ENCODE measurements at regions not wholly inside any gene's neighbourhood (a gene's known extent, or its start where the extent isn't known, plus 50 kb on each side); places are given as distances from the start of the nearest gene placed in this dataset.
"Not testable (repeated sequence)": the region's sequence is repeated elsewhere in the genome, so short reads cannot be mapped to it uniquely, and the experiment has no call there.

DNA sequence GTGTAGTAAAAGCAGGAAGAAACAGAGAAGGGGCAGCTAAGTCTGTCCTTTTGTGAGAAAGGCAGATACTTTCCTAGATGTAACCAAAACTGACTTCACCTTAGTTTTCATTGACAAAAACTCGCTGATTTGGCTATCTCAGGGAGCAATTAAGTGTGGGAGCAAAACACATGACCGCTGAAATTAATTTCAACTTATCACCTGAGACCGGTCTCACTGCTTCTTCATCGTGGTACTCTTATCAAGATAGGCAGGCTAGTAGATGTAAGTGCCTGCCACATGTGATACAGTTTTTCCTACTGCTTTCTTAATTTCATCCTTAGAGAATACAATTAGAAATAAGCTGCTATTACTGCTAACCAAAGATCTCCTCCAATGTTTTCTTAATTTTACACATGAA, 168.7 kb downstream of the KBTBD2 start:
- not testable (repeated sequence) for H3K4me3 ChIP-seq (ENCODE audit: low read depth, low read length); DNase-seq (ENCODE audit: low read depth)

DNA sequence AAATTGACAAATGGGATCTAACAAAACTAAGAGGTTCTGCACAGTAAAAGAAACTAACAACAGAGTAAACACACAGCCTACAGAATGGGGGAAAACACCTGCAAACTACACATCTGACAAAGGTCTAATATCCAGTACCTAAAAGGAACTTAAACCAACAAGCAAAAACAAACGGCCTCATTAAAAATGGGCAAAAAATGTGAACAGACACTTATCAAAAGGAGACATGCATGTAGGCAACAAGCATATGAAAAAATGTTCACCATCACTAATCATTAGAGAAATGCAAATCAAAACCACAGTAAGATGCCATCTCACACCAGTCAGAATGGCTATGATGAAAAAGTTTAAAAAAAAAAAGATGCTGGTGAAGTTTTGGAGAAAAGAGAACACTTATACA, 197.4 kb downstream of the KBTBD2 start:
- no peak overlapping the region for H3K4me3 ChIP-seq (ENCODE audit: low read depth, low read length)
- DNase-seq (ENCODE audit: low read depth), result no peak

- H3K4me3 ChIP-seq (ENCODE audit: low read depth, low read length); DNase-seq (ENCODE audit: low read depth): not testable (repeated sequence)
These were observed 196.9 kb downstream of the AVL9 start for GRCh38 chr7:32691965-32692815.

- DNase-seq (ENCODE audit: low read depth); H3K4me3 ChIP-seq (ENCODE audit: low read depth, low read length): not testable (repeated sequence)
These were observed 192.8 kb downstream of the AVL9 start for GRCh38 chr7:32688092-32688491.

GRCh38 chr7:32681174-32681518, 185.9 kb downstream of the AVL9 start:
- H3K4me3 ChIP-seq (ENCODE audit: low read depth, low read length), result no peak overlapping the region
- no peak for DNase-seq (ENCODE audit: low read depth)

- no peak for DNase-seq (ENCODE audit: low read depth)
- no peak overlapping the region for H3K4me3 ChIP-seq (ENCODE audit: low read depth, low read length)
These were observed 185.2 kb downstream of the AVL9 start for GRCh38 chr7:32680259-32681173.

- H3K4me3 ChIP-seq (ENCODE audit: low read depth, low read length), result no peak overlapping the region
- no peak for DNase-seq (ENCODE audit: low read depth)
These were observed 183.9 kb downstream of the AVL9 start for GRCh38 chr7:32679192-32679591.

DNA sequence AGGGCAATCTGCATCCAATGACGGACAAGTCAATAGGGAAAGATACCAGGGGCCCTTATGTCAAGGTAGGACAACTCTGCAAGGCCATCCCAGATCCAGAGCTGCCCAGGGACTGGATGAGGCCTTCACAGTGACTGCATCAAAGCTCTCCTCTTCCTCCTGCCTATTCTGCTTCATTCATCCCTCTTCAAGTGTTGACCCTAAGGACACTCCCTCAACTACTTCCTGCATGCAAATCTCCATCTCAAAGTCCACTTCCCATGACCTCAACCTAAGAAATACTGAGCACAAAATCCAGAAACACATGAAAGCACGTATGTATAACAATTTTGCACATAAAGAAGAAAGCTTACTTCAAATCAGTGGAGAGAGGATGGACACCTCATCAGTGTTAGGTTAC, 182.3 kb downstream of the AVL9 start:
- no peak for DNase-seq (ENCODE audit: low read depth)
- H3K4me3 ChIP-seq (ENCODE audit: low read depth, low read length), result no peak overlapping the region

DNA sequence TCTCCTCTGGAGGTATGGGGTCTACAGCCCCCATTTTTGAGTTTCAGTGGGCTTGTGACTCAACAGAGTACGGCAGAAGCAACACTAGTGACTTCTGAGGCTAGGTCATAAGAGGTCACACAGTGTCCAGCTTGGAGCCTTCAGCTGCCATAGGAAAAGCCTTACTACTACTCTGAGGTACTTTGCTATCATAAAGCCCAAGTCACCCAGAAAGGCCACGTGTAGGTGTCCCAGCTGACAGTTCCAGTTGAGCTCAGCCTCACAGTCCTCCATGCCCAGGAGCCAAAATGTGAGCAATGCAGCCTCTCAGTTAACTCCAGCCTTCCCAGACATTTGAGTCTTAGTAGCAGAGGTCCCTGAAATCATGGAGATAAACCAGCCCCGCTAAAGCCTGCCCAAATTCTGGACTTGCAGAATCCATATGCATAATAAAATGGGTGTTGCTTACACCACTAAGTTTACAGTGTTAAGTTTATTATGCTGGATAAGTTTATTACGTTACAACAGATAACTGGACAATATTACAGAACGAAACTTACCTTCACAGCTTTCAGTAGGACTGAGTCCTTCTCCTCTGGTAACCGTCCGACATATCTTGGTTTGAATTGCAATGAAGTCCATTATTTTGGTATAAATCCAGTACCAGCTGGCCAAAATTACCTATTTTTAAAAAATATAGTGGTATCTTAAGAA, 181.1 kb downstream of the AVL9 start:
- H3K4me3 ChIP-seq (ENCODE audit: low read depth, low read length), result no peak overlapping the region
- no peak for DNase-seq (ENCODE audit: low read depth)

GRCh38 chr7:32673275-32673983, 178.1 kb downstream of the AVL9 start:
- no peak for DNase-seq (ENCODE audit: low read depth)
- H3K4me3 ChIP-seq (ENCODE audit: low read depth, low read length), result no peak overlapping the region

GRCh38 chr7:32670110-32671025, 175.1 kb downstream of the AVL9 start:
- DNase-seq (ENCODE audit: low read depth), result peak; percentile 57
- no peak overlapping the region for H3K4me3 ChIP-seq (ENCODE audit: low read depth, low read length)

DNA sequence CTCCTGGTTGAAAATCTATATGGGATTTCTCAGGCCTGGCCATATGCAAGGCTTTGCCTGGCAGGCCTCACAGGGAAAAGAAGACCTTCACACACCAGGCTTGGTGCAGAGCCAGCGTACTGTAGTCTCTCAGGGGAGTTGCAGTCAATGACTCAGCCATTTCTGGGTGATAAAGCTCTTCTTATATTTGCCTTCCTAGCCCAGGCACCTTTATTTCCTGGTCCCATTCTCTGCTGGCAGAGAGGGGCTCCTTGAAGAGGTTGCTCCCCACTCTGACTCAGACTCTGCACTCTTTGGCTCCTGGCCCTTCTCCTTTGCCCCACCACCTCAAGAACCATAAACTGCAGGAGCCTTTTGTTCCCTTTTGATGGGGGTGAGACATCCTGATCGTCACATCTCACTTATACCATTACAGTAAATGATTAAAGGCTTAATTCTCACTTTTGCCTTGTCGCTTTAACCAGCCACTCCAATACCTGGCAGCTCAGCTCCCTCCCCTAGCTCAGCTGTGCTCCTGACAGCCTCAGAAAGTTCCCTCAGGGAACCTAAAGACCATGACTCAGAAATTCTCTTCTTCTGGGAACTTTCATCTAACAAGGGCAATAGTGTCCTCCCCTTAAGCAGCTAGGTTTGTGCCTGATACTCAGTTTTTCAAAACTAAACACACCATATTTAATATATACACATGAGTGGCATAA, 174.0 kb downstream of the AVL9 start:
- DNase-seq (ENCODE audit: low read depth), result peak; percentile 65
- not testable (repeated sequence) for H3K4me3 ChIP-seq (ENCODE audit: low read depth, low read length)

GRCh38 chr7:32668387-32669097, 173.3 kb downstream of the AVL9 start:
- not testable (repeated sequence) for DNase-seq (ENCODE audit: low read depth); H3K4me3 ChIP-seq (ENCODE audit: low read depth, low read length)

DNA sequence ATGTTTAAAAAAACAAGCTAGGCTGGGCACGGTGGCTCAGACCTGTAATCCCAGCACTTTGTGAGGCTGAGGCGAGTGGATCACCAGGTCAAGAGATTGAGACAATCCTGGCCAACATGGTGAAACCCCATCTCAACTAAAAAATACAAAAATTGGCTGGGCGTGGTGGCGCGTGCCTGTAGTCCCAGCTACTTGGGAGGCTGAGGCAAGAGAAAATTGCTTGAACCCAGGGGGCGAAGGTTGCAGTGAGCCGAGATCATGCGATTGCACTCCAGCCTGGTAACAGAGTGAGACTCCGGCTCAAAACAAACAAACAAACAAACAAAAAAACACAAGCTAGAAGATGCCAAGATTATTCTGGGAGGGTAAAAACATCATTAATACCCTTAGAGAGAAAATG, 172.3 kb downstream of the AVL9 start:
- H3K4me3 ChIP-seq (ENCODE audit: low read depth, low read length); DNase-seq (ENCODE audit: low read depth): not testable (repeated sequence)

DNA sequence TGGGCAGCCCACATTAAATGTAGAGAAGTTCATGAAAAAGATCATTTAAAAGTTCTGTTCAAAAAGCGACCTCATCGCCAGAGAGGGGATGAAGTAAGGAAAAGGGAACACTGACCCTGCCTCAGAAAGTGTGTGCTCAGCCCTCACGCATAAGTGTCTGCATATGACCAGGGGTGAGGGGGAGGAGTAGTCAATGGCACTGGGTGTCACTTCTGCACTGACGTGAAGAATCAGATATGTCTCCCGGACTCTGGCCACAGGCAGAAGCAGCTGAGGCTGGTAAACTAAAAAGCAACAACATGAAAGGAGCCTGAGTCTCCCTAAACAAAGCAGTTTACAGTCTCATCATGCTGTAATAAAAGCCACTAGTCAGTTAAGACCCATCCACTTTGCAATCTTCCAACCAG, 168.5 kb downstream of the AVL9 start:
- DNase-seq (ENCODE audit: low read depth); H3K4me3 ChIP-seq (ENCODE audit: low read depth, low read length): not testable (repeated sequence)

DNA sequence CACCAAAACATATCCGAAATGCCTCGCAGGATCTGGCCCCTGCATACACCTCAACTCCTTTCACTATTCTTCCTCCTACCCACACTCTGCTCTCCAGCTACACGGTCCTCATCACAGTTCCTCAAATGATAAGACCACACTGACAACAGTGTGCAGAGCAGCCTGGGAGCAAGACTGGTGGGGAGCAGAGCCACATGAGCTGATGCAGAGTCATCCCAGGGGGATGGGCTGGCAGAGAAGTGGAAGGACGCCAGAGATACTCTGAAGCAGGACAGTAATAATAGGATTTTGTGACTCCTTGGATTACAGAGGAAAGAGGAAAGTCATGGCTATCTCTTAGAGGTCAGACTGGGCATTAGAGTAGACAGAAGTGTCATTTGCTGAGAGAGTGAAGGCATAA, 167.2 kb downstream of the AVL9 start:
- not testable (repeated sequence) for DNase-seq (ENCODE audit: low read depth); H3K4me3 ChIP-seq (ENCODE audit: low read depth, low read length)

DNA sequence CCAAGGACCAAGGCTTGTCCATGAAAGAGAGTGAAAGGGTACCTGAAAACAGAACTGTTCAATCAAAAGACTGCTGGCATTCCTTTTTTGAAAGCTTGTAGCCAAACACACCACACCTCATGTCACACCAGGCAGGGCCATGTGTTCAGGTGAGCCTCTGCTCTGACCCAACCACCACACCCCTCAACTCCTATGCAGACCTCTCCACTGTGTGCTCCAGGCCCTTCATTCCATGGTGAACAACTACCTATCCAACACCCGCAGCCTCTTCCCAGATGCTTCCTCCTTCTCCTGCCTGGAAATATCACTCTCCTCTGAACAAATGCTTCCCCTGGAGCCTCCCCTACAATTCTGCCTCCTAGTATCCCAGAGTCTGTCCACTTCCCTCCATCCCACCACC, 166.6 kb downstream of the AVL9 start:
- DNase-seq (ENCODE audit: low read depth), result no peak
- H3K4me3 ChIP-seq (ENCODE audit: low read depth, low read length), result no peak overlapping the region
